Right ventricle myocardium superior (tissue), 1 donor: ENCODE measurements at regions not wholly inside any gene's neighbourhood (a gene's known extent, or its start where the extent isn't known, plus 50 kb on each side); places are given as distances from the start of the nearest gene placed in this dataset.

Source experiments
- ATAC-seq: fragments of 200-7000 bp; cut with Tn5 transposase; one replicate; pipeline ENCODE4 v1.9.1; 2020; ENCODE audit warnings: mild to moderate bottlenecking; ENCODE audit not compliant: poor library complexity
- DNase-seq: peaks from one replicate; pipeline ENCODE4 v3.0.0-alpha.2; 2020
- intact Hi-C: fragments of 100-400 bp; cut with DNase I; formaldehyde crosslinking; loops from one replicate; pipeline ENCODE4 v1.11.2; 2022
- donor health status: DM: no; HTN: yes; CAD: no; lungs with severe emphysema.

DNA sequence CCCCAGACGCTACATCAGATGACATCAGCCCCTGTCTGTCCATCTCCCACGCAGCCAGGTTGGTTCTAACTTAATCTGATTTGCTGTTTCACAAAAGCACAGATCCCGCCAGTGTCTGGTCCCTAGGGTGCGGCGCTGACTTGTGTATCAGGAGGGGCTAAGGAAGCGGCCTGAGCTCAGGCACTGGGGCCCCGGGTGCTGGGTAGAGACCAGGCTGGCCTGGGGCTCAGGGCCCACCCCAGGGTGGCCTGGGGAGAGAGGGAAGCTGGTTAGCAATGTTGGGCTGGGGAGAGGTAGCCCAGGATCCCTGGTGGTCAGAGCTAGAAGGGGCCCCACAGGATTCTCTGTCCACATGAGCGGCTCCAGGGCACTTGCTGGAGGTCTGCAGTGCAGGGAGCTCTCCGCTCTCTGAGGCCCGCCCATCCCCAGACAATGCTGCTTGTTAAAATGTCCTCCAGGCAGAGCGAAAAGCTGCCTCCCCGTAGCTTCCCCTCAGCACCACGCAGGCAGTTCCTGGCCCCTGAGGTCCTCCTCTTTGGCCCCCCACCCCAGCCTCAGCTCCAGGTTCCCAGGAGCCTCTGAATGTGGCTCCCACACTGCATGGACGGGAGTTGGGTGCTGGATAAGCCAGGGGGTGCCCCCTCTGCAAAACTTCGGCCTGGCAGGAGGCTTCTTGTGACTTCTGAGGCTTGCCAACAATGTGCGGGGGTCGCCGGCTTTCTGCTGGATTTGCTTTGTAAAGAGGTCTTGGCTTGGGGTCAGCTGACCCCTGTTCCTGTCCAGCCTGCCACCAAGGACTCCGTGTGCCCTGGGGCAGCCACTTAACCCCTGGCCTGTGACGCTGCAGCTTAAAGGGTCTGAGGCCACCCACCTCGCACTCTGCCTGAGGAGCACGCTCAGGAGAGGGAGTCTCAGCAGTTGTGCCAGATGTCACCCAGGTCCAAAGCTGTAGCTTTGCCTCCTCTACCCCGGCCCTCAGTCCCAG is 112.9 kb downstream of the CPZ start:
- DNase-seq (no peak), ATAC-seq (no peak)
- intact Hi-C loops = no loop called here

DNA sequence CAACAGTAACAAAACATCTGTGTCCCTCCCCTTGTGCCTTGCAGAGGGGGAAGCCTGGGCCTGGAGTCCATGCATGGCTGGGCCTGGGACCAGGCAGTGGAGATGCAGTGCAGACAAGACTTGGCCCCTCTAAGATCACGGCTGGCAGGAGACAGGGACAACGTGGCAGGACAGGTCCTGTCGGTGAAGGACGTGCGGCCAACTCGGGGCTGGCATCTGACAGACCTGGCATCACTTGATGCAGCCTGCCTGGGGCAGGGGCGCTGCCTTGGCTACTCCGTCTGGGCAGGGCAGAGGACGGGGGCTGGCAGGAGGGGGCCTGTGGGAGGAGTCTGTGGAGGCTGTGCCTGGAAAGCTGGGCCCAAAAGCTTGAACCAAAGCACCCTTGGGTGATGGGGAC is 112.1 kb downstream of the CPZ start:
- DNase-seq = no peak
- intact Hi-C loops = no loop called here
- ATAC-seq = no peak

DNA sequence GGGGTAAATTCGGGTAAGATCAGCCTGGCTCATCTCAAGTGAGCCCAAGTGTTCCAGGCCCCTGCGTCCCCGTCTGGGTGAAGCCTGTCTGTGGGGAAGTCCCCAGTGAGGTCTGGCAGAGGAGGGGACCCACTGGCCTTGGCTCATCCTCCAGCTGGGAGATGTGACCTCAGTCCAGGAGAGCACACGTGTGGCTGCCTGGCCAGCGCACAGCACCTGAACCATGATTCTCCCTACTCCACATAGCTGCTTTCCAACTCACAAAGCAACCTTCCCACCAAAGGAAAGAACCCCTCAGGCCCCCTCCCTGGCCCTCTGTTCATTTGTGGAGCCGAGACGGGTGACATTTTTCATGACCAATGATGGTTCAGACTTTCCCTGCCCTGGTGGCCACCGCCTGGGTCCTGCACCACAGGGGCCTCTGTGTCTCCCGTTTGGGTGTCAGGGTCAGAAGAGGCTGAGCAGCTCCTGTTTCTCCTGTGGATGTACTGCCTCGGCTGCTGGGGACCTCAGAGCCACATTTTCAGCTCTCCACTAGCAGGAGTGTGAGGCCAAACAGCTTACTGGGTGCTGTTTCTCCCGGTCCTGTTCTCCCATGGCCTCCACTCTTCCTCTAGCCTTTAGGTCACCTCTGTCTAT is 111.4 kb downstream of the CPZ start:
- ATAC-seq = no peak
- DNase-seq = no peak
- intact Hi-C loops = no loop called here

DNA sequence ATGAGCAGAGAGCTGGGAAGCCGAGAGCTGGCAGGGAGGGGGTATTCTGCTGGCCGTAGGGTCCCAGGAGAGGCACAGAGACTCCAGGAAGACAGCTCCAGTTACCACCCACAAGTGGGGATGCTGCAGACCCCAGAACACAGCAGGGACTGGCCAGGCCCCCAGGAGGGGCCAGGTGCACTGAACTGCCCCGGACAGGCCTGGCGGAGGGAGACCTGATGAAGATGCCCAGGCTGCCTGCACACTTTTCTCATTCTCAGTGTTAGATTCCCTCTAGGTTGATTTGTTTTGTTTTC is 110.8 kb downstream of the CPZ start:
- ATAC-seq = no peak
- intact Hi-C loops = no loop called here

DNA sequence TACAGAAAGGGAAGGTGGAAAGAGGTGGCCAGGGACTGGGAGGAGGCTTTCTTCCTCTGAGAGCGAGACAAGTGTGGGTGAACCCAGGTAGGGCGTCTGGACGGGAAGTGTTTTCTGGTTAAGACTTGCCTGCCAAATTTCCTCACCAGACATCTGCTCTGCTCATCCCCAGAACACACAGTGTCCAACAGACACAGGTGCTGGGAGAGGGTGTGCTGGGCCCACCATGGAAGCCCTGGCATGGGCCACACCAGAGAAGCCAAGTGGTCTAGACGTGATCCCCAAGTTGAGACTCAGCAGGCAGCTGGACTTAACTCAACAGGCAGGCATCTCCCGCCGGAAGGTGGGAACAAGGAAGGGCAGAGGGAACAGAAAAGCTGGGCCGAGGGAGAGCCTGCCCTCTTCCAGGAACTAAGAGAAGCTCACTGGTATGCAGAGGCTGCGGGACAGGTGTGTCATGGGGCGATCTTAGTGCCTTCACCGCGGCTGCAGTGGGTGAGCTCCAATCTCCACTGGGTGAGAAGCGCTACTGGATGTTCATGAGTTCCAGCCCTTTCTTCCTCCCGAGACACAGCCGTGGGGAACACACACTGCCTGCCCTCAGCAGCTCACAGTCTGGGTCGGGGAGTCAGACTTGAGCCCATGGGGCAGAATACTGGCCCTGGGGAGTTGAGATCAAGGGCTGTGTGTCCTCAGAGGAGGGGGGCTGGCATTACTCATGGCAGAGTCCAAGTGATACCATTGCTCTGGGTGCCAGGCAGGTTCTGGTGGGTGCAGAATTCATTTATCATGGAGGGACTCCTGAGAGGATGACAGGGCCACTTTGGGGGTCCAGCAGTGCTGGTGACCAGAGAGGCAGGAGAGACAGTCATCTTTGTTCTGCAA is 110.2 kb downstream of the CPZ start:
- no peak for DNase-seq
- intact Hi-C loops = no loop called here
- ATAC-seq = no peak

More for the DNA sequence above, 110.8 kb downstream of the CPZ start:
- DNase-seq = no peak

DNA sequence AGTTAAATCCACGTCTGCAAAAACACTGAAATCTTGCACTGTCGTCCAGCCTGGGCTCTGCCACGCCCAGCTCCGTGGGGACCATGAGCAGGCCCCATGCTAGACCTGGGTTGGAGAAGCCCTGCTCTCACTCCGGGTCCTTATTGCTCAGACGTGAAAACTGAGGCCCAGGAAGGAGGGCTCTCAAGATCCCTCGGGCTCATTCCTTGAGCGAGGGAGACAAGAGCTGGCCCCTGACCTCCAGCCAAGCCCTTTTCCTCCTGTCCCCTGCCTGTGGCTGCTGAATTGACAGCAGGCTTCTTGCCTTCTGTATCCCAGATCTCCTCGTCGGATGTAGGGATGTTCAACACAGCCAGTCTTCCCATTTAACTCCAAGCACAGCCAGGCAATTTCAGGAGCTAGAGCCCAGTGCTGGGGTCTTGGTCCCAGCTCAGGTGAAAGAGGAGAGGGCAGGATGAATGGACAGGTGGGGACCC is 109.5 kb downstream of the CPZ start:
- ATAC-seq = no peak
- intact Hi-C loops = no loop called here
- DNase-seq = no peak

DNA sequence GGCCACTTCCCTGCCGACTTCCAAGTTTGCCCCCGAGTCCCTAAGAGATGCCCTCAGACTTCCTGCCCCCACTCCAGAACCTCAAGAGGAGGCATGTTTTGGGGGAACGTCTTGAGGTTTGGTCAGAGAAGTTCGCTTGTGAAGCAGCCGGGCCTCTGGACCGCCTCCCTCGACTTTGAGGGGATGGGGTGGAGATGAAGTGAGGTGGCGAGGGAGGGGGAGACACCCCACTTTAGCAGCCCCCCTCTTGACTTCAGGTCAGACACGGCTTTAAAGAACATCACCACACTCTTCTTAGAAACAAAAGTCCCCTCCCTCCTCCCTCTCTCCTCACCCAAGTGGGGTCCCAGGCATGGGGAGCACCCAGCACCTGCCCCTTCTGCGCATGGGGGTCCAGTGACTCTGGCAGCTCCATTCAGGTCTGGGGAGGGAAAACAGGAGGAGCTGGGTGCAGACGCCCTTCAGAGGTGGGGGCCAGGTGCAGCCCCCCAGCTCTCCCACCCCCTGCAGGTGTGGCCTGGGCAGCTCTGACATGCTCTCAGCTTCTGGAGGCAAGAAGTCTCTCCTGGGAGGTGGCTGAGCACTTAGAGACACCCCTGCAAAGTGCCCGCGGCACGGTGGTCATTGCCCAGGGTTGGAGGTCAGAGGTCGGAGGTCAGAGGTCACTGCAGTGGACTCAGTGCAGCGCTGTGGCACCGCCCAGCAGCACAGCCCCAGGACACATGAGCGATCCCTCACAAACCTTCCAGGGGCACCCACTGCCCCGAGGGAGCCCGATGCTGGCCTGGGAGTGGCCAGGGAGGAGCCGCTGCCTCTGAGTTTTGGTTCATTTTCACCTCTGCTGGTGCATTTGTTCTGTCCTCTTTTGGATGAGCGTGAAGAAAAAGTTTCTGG is 108.8 kb downstream of the CPZ start:
- intact Hi-C loops = no loop called here
- DNase-seq (no peak), ATAC-seq (no peak)

DNA sequence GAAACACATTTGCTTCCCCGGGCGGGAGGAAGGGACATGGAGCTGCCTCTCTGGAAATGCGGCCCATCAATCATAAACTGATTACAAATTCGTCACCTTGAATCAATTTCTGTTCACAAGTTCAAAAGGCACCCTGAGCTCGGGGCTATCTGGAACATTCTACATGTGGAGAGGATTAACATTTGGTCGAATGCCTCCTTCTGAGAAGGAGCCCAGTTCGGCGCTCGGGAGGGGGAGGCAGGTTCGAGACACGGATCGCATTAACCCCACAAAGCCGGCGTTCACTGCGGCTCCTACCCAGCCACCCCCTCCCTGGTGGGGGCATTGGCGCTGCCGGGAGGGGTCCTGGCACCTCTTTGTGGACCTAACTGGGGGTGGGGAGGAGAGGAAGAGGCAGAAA is 108.0 kb downstream of the CPZ start:
- intact Hi-C loops = no loop called here
- ATAC-seq (no peak), DNase-seq (no peak)

DNA sequence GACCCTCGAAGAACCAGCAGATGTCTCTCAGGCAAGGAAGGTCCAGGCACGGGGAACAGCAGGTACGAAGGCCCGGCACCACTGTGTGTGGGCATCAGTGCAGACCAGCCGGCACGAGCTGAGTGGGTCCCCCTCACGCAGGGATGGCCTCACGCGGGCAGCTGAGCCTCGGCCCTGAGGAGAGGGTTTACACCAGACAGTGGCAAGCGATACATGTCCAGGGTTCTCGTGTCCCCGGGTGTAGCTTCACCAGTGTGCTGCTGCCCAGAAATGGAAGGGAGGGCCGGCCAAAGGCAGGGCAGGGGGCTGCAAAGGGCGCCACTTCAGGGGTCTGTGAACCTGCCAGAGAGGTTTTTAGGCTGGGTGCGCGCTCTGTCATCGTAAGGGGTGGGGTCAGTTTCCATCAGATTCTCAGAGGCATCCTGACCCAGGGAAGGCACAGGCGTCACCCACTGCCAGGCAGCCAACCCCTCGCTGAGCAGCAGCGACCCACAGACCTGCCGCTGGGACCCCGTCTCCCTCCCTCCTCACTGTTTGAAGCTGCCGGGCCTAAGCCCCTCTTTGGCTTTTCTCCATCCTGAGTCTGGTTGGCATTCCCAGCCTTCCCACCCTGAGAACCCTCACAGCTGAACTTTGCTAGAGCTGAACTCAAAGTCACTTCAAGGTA is 107.0 kb downstream of the CPZ start:
- intact Hi-C loops = no loop called here
- DNase-seq = no peak
- ATAC-seq = no peak

DNA sequence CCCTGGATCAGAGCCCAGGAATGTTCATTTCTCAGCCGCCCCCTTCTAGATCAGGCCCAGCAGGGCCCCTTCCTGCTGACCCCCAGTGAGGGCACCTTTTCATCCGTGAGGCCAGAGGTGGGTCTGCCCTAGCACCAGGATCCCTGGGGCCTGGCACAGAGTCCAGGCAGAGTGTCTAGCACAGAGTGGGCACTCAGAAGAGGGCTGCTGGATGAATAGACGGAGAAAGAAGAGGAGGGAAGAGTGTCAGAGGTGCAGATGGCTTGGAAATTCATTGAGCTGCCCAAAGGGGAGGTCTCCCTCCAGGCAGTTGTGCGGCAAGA is 106.5 kb downstream of the CPZ start:
- no peak for ATAC-seq
- DNase-seq = no peak
- intact Hi-C loops = no loop called here

DNA sequence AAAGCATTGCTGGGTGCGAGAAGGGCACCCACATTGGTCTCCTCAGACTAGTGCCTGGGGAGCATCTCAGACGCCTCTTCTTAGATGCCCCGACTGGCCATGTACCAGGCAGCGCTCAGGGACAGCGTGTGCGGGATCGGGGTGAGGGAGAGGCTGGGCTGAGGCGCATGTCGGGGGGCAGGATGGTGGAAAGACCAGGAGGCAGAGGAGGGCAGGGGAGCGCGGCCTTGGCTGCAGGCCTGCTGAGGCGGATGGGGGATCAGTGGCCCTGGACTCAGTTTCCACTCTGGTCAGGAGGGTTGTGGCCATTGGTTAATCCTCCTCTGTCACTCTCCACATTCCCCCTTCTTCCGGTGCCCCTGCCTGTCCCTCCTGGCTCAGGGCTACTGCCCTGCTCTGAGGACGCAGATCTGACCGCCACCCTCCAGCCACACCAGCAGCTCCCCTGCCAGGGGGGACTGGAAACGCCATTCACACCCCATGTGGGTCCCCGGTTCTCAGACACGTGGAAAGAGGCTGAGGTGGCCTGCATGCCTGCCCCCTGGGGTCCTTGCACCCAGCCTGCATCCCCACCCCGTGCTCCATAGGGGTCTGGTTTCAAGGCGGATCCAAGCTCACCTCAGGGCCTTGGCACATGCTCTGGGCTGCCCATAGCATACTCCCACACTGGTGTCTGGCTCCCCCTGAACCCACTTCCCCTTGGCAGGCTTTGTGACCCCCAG is 105.9 kb downstream of the CPZ start:
- intact Hi-C loops = no loop called here

DNA sequence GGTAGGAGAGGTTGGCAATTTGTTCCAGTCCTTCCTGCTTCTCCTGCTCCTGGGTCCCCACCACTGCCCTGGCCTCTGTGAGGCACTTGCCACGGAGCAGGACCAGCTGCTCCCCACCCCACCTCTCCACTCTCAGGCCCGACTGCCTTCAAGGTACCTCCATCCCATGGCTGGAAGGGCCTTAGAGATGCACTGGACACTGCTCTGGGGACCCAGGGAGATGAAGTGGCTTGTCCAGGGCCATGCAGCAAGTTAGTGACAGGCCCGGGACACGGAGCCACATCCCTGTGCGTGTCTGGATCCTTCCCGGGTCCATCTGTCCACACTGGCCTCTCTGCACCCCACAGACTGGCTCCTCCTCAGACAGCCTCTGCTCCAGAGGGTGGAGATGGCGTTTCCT is 105.3 kb downstream of the CPZ start:
- no peak for ATAC-seq
- DNase-seq = no peak
- intact Hi-C loops = no loop called here

More for the DNA sequence above, 105.9 kb downstream of the CPZ start:
- no peak for DNase-seq
- no peak for ATAC-seq

DNA sequence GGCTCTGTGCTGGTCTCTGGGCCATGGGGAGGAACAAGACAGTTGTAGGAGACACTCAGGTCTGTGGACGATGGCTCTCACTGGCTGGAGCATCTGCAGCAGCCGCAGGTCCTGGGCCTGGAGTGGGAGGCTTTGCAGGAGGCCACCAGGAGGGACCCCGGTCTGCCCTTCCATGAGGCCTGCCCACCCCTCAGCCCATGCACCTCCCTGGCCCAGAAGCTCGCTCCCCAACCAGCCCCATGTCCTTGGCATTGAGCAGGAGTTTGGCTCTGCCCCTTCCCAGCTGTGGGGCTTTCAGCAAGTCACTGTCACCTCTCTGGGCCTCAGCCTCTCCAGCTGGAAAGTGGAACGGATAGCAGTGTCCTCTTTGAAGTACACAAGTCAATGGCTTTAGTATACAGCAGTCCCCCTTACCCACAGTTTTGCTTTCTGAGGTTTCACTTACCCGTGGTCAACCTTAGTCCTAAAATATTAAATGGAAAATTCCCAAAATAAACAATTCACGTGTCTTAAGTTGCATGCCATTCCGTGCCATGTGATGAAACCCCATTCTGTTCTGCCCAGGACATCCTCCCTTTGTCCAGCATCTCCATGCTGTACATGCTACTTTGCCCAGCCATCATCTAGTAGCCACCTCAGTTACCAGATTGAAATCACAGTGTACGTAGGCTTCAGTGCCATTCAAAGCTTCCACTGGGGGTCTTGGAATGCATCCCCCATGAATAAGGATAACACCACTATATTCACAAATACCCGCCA is 104.0 kb downstream of the CPZ start:
- intact Hi-C loops = no loop called here
- DNase-seq = no peak

DNA sequence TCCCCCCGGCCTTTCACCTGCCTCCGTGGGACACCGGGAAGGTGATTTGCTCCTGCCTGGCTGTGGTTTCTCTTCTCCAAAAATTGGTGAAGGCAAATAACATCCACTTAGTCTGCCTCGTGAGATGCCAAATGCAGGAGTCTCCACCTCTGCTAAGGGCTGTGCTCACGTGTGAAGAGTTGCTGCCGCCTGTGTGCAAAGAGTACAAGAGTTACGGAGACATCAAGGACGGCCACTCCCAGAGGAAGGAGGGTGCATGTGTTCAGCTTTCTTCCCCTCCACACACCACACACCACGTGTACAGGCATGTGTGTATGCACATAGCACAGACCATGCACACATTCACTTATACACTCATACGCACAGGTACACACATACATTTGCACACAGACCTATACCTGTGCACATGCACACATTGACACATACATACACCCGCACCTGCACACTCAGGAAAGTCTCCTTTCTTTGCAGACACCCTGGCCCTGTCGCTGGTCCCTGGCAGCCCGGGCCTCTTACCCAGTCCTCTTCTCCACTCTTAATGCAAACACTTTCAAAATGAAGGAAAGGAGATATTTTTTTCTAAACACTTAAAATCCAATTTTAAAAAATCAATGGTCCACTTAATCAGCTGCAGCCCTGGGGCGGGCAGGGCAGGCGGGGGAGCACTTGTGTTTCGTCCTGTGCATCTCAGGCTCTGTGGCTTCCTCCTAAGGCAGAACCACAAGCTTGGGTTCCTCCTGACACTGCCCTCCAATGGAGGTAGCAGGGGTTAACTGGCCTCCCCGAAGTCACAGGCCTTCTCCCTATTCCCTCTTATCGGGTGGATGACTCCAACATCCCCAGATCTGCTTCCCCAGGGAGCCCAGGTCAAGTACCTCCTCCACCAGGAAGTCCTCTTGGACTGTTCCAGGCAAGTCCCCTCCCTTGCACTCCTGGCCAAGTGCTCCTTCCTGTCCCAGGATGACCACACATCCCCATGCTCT is 103.0 kb downstream of the CPZ start:
- DNase-seq = no peak
- no peak for ATAC-seq
- intact Hi-C loops = no loop called here

More for the DNA sequence above, 104.0 kb downstream of the CPZ start:
- no peak for ATAC-seq

DNA sequence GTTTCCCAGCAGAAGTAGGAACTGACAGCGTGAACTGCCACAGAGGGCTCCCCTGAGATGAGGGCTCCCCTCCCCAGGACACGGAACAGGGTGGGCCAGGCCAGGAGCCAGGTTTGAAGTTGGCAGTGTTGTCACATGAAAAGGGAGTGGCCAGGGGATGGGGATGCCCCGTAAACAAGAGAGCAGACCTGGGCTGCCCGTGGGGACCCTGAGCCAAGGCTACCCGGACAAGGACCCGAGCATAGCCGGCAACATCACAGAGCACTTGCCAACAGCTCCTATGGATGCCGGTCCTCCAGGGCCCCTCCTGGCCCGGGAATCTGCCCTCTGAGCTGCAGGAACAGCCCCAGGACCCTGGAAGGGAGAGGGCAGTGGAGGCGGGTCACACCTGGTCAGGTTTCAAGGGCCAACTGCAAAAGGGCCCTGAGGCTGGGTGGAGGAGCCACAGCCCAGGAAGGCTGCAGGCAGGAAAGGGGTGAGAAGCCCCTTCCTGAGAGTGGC is 102.1 kb downstream of the CPZ start:
- DNase-seq (no peak), ATAC-seq (no peak)
- intact Hi-C loops = no loop called here
